Fibroblast of the aortic adventitia (primary cell): ENCODE measurements at regions not wholly inside any gene's neighbourhood (a gene's known extent, or its start where the extent isn't known, plus 50 kb on each side); places are given as distances from the start of the nearest gene placed in this dataset.

Experiments used
- DNase-seq: peaks from one replicate; pipeline ENCODE4 v3.0.0-alpha.2; 2010; ENCODE audit warnings: low read depth
- H3K4me3 ChIP-seq: 2 replicates; pipeline ENCODE4 v1.5.1; 2011; ENCODE audit warnings: low read depth, mild to moderate bottlenecking, control low read depth, low read length, moderate library complexity
- CTCF ChIP-seq: IDR thresholded peaks from 2 replicates; pipeline ENCODE4 v1.5.1; 2011; ENCODE audit warnings: mild to moderate bottlenecking, low read length, control low read depth, inconsistent platforms; ENCODE audit not compliant: insufficient read depth

GRCh38 chr6:22896696-22897095, 327.3 kb downstream of the HDGFL1 start:
- no peak overlapping the region for H3K4me3 ChIP-seq
- TF ChIP-seq CTCF = no peak
- DNase-seq = no peak

- no peak overlapping the region for H3K4me3 ChIP-seq
- no peak for TF ChIP-seq CTCF
- DNase-seq = peak; percentile 82
Measured at GRCh38 chr6:22899426-22899825, 330.1 kb downstream of the HDGFL1 start.

- no peak for TF ChIP-seq CTCF
- no peak for DNase-seq
- no peak overlapping the region for H3K4me3 ChIP-seq
Measured at GRCh38 chr6:22903826-22904225, 334.5 kb downstream of the HDGFL1 start.

GRCh38 chr6:22904431-22904830, 335.1 kb downstream of the HDGFL1 start:
- DNase-seq = no peak
- TF ChIP-seq CTCF = no peak
- no peak overlapping the region for H3K4me3 ChIP-seq

- DNase-seq = peak; percentile 71
- H3K4me3 ChIP-seq = no peak overlapping the region
- peak; percentile 65 for TF ChIP-seq CTCF
Measured at GRCh38 chr6:22906091-22906549, 336.8 kb downstream of the HDGFL1 start.

- H3K4me3 ChIP-seq = no peak overlapping the region
- DNase-seq = no peak
- no peak for TF ChIP-seq CTCF
Measured at GRCh38 chr6:22907085-22907484, 337.7 kb downstream of the HDGFL1 start.

GRCh38 chr6:22910370-22910769, 341.0 kb downstream of the HDGFL1 start:
- no peak for TF ChIP-seq CTCF
- no peak for DNase-seq
- no peak overlapping the region for H3K4me3 ChIP-seq
